ENCODE measurements at regions not wholly inside any gene's neighbourhood (a gene's known extent, or its start where the extent isn't known, plus 50 kb on each side); places are given as distances from the start of the nearest gene placed in this dataset.

GRCh38 chr2:58906081-58906645, 665.0 kb upstream of the FANCL start:
- H3K4me1 ChIP-seq, result no peaks in the 10 kb centered on the region
- TF ChIP-seq, protein P1, sequence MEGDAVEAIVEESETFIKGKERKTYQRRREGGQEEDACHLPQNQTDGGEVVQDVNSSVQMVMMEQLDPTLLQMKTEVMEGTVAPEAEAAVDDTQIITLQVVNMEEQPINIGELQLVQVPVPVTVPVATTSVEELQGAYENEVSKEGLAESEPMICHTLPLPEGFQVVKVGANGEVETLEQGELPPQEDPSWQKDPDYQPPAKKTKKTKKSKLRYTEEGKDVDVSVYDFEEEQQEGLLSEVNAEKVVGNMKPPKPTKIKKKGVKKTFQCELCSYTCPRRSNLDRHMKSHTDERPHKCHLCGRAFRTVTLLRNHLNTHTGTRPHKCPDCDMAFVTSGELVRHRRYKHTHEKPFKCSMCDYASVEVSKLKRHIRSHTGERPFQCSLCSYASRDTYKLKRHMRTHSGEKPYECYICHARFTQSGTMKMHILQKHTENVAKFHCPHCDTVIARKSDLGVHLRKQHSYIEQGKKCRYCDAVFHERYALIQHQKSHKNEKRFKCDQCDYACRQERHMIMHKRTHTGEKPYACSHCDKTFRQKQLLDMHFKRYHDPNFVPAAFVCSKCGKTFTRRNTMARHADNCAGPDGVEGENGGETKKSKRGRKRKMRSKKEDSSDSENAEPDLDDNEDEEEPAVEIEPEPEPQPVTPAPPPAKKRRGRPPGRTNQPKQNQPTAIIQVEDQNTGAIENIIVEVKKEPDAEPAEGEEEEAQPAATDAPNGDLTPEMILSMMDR (IDR thresholded peaks at IDR 0.05), result no peak
- no peak for TF ChIP-seq POLR2A (IDR thresholded peaks at IDR 0.05)
- no peaks in the 10 kb centered on the region for H3K9me3 ChIP-seq
- no peak for DNase-seq
- H3K27ac ChIP-seq, result no peak overlapping the region
- H3K27me3 ChIP-seq, result no peaks in the 10 kb centered on the region
- no peak overlapping the region for H3K4me3 ChIP-seq
- H3K36me3 ChIP-seq, result no peaks in the 10 kb centered on the region

- H3K27me3 ChIP-seq, result no peaks in the 10 kb centered on the region
- DNase-seq, result no peak
- no peaks in the 10 kb centered on the region for H3K9me3 ChIP-seq
- H3K27ac ChIP-seq, result no peak overlapping the region
- no peak overlapping the region for H3K4me3 ChIP-seq
- no peaks in the 10 kb centered on the region for H3K4me1 ChIP-seq
- no peaks in the 10 kb centered on the region for H3K36me3 ChIP-seq
- TF ChIP-seq POLR2A (IDR thresholded peaks at IDR 0.05), result no peak
- TF ChIP-seq, protein P1 (IDR thresholded peaks at IDR 0.05), result no peak
Observed at GRCh38 chr2:58904095-58904494, 663.0 kb upstream of the FANCL start.

- H3K9me3 ChIP-seq, result no peaks in the 10 kb centered on the region
- DNase-seq, result no peak
- no peaks in the 10 kb centered on the region for H3K4me1 ChIP-seq
- no peaks in the 10 kb centered on the region for H3K36me3 ChIP-seq
- no peaks in the 10 kb centered on the region for H3K27me3 ChIP-seq
- no peak for TF ChIP-seq POLR2A (IDR thresholded peaks at IDR 0.05)
- no peak overlapping the region for H3K4me3 ChIP-seq
- H3K27ac ChIP-seq, result no peak overlapping the region
Observed at GRCh38 chr2:58903427-58903826, 662.3 kb upstream of the FANCL start.

DNA sequence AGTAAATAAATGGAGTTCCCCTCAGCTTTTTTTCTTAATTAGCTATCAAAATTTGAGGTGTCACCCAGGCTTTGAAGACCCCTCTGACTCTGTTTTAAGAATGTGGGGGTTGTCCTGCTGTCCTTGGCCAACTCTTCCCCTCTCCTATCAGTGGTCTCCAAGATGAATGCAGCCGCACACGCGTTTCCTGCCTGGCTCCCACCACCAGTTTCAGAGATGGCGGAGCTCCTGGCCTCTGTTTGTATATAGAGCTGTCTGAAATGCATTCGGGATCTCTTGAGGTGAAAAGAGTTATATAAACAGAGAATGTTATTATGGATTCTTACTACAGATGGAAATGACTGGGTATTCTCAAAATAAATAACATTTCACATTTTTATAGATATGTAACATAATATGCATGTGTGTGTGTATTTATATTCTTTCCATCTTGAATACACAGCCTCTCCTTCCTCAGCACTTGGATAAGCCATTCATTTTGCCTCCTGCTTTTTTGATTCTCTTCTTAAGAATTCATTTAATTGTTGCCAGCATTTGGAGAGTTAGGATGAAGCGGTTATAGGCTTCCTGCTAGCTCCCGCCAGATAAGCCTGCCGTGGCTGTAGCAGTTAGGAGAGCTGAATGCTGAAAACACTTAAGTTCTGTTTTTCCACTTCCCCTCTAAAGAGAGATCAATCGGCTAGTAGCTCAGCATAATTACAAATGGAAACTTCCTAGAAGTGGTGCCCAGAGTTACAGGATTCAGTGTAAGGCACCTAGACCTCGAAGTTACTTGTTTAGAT, 659.3 kb upstream of the FANCL start:
- no peak for DNase-seq
- Histone ChIP-seq H3K4me3 (no peak overlapping the region), H3K9me3 (no peaks in the 10 kb centered on the region)

DNA sequence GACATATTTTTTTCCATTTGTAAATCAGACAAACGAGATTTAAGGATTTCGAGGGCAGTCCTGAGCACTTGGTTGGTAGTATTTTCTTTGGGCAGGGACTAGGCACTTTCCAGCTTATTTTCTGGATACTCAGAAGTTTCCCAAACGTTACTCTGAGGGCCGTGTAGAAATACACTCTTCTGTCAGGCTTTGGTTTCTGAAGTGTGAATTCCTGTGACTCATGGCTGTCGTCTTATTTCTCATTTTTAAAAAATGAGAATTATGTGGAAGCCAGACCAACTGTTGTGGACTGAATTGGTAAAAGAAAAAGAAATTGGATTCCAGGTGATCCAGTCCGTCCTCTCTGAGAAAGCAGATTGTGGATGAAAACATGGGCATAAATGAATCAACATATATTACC, 658.6 kb upstream of the FANCL start:
- no peak for DNase-seq
- no peak overlapping the region for H3K27ac ChIP-seq
- H3K27me3 ChIP-seq, result no peaks in the 10 kb centered on the region
- no peak overlapping the region for H3K4me3 ChIP-seq
- TF ChIP-seq, protein P1 (IDR thresholded peaks at IDR 0.05), result no peak
- no peak for TF ChIP-seq POLR2A (IDR thresholded peaks at IDR 0.05)
- no peaks in the 10 kb centered on the region for H3K36me3 ChIP-seq
- no peaks in the 10 kb centered on the region for H3K9me3 ChIP-seq
- H3K4me1 ChIP-seq, result no peaks in the 10 kb centered on the region

More for the DNA sequence above, 659.3 kb upstream of the FANCL start:
- H3K27me3 ChIP-seq, result no peaks in the 10 kb centered on the region
- no peaks in the 10 kb centered on the region for H3K4me1 ChIP-seq
- no peak for TF ChIP-seq POLR2A (IDR thresholded peaks at IDR 0.05)
- TF ChIP-seq, protein P1 (IDR thresholded peaks at IDR 0.05), result no peak
- no peak overlapping the region for H3K27ac ChIP-seq
- no peaks in the 10 kb centered on the region for H3K36me3 ChIP-seq

DNA sequence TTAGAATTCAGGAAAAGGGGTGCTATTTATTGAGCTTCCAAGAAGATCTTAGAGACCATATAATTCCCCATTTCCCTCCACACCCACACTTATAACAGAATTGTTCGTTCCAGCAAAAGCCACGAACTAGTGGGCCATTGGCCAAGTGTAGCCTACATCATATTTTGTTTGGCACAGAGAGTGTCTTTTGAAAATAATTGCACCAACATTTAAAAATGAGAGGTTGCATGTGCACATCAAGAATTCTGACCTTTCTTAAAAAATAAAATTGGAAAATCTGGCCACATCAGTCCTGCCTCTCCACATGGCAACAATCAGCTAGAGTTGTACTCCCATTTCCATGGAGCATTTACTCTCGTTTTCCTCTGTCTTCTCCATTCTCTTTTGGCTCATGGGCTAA, 655.5 kb upstream of the FANCL start:
- H3K27ac ChIP-seq, result no peak overlapping the region
- H3K36me3 ChIP-seq, result no peaks in the 10 kb centered on the region
- no peaks in the 10 kb centered on the region for H3K27me3 ChIP-seq
- H3K9me3 ChIP-seq, result no peaks in the 10 kb centered on the region
- no peak overlapping the region for H3K4me3 ChIP-seq
- no peak for DNase-seq
- TF ChIP-seq POLR2A (IDR thresholded peaks at IDR 0.05), result no peak
- TF ChIP-seq, protein P1 (IDR thresholded peaks at IDR 0.05), result no peak
- H3K4me1 ChIP-seq, result no peaks in the 10 kb centered on the region

Data from Peyer's patch (tissue), 4 donors.